ENCODE measurements at regions not wholly inside any gene's neighbourhood (a gene's known extent, or its start where the extent isn't known, plus 50 kb on each side); places are given as distances from the start of the nearest gene placed in this dataset.

- no peak for TF ChIP-seq POLR2A (IDR thresholded peaks at IDR 0.05)
- TF ChIP-seq CTCF (IDR thresholded peaks at IDR 0.05) = no peak
- no peak for TF ChIP-seq EP300 (IDR thresholded peaks at IDR 0.05)
Measured at GRCh38 chr2:133652398-133652797, 84.1 kb upstream of the NCKAP5 start.

All from upper lobe of left lung (tissue), 4 donors.